Loucy (cell line): ENCODE measurements at regions not wholly inside any gene's neighbourhood (a gene's known extent, or its start where the extent isn't known, plus 50 kb on each side); places are given as distances from the start of the nearest gene placed in this dataset.

Source experiments
- EZH2phosphoT487 ChIP-seq: fragments of 200-600 bp; IDR thresholded peaks from 2 replicates; pipeline ENCODE4 v1.6.1; 2018; ENCODE audit warnings: antibody characterized with exemption, mild to moderate bottlenecking, moderate library complexity, borderline replicate concordance
- TF ChIP-seq, protein P1 (sequence below): fragments of 200-600 bp; sonication (generic); conservative IDR thresholded peaks from 2 replicates; pipeline ENCODE4 v1.5.1; 2014; ENCODE audit warnings: mild to moderate bottlenecking, antibody characterized with exemption, low read length

GRCh38 chr11:70836071-70836470 is 416.3 kb downstream of the SHANK2 start:
- TF ChIP-seq, protein P1, sequence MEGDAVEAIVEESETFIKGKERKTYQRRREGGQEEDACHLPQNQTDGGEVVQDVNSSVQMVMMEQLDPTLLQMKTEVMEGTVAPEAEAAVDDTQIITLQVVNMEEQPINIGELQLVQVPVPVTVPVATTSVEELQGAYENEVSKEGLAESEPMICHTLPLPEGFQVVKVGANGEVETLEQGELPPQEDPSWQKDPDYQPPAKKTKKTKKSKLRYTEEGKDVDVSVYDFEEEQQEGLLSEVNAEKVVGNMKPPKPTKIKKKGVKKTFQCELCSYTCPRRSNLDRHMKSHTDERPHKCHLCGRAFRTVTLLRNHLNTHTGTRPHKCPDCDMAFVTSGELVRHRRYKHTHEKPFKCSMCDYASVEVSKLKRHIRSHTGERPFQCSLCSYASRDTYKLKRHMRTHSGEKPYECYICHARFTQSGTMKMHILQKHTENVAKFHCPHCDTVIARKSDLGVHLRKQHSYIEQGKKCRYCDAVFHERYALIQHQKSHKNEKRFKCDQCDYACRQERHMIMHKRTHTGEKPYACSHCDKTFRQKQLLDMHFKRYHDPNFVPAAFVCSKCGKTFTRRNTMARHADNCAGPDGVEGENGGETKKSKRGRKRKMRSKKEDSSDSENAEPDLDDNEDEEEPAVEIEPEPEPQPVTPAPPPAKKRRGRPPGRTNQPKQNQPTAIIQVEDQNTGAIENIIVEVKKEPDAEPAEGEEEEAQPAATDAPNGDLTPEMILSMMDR = no peak
- TF ChIP-seq EZH2phosphoT487 = no peak
